Activated CD4-positive, alpha-beta memory T cell treated with anti-CD3 and anti-CD28 coated beads, Interleukin-2, amount 10 ng/mL, durations not matched to agents 7 days and 5 days (primary cell): ENCODE measurements at regions not wholly inside any gene's neighbourhood (a gene's known extent, or its start where the extent isn't known, plus 50 kb on each side); places are given as distances from the start of the nearest gene placed in this dataset.

ENCODE experiments used
- CTCF ChIA-PET: fragments of 350-600 bp; sonication (Branson Sonifier 250); formaldehyde crosslinking; loops from one replicate; lab custom pipeline; 2021; ENCODE audit warnings: antibody characterized with exemption, inconsistent platforms; lab: Charles Lee
- POLR2A ChIA-PET: fragments of 350-600 bp; sonication (Branson Sonifier 250); formaldehyde crosslinking; loops from one replicate; lab custom pipeline; 2021; ENCODE audit warnings: antibody characterized with exemption; lab: Charles Lee
- DNase-seq: peaks from one replicate; pipeline ENCODE4 v3.0.0-alpha.2; 2020
- H3K27ac Mint-ChIP-seq: one replicate; pipeline ENCODE4 v1.8.0; 2021; ENCODE audit warnings: mild to moderate bottlenecking, mixed read lengths
- H3K27me3 Mint-ChIP-seq: one replicate; pipeline ENCODE4 v1.8.0; 2021; ENCODE audit warnings: mixed read lengths
- H3K36me3 Mint-ChIP-seq: one replicate; pipeline ENCODE4 v1.8.0; 2021; ENCODE audit warnings: low read depth, mixed read lengths
- H3K4me1 Mint-ChIP-seq: one replicate; pipeline ENCODE4 v1.8.0; 2021; ENCODE audit warnings: mixed read lengths
- H3K4me3 Mint-ChIP-seq: one replicate; pipeline ENCODE4 v1.8.0; 2021; ENCODE audit warnings: mild to moderate bottlenecking, mixed read lengths
- H3K9me3 Mint-ChIP-seq: one replicate; pipeline ENCODE4 v1.8.0; 2021; ENCODE audit warnings: mixed read lengths

DNA sequence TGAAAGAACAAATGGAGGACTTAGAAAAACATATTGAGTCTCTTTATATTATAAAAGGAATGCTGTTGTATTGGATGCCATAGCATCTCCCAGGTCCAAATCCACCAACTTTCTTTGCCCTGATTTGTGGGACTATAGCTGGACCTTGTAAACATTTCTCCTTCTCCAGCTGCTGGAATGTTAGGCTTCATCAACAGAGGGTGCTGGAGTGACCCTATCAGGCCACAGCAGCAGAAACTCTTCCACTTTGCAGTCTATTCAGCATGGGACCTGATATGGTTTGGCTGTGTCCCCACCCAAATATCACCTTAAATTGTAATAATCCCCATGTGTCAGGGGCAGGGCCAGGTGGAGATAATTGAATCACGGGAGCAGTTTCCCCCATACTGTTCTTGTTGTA is 138.4 kb upstream of the ARL4C start:
- Mint-ChIP-seq H3K27ac (no peak overlapping the region), H3K36me3 (no peaks in the 10 kb centered on the region), H3K4me1 (no peaks in the 10 kb centered on the region), H3K4me3 (no peak overlapping the region), H3K27me3 (peaks cover 14% of the 10 kb centered on the region), H3K9me3 (no peaks in the 10 kb centered on the region)
- no peak for DNase-seq
- POLR2A ChIA-PET = no interaction called here
- CTCF ChIA-PET = no interaction called here

DNA sequence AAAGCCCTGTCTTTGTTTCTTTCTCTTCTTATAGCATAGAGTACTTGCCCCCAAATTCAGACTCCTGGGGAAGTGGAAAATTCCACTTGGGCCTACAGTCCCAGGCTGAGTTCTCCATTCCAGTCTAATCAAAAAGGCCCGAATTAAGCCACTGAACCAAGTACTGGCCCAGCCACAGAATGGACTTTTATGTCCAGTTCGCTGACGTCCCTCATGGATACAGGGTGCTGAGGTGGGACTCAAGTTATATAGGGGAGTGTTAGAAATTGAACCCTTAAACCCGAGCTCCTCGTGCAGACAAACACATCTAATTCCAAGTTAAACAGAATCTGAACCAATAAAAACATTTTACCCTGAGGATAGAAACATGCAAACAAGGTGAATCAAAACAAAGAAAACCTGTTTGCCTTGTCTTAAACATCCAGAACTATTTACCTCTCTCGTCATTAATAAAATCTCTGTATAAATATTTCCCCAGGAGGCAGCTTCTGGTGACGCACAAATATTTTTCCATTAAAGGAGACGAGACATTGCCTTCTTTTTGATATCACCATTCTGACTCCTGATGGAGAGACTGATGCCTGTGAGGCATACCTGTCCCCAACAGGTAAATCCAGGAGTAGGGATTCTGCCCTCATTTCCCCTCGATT is 136.8 kb upstream of the ARL4C start:
- no peak for DNase-seq
- H3K9me3 Mint-ChIP-seq = no peaks in the 10 kb centered on the region
- no peaks in the 10 kb centered on the region for H3K36me3 Mint-ChIP-seq
- ChIA-PET CTCF (interaction anchor here (0.7 kb wide), 1 partner anchor 10 kb away, joined by 6 read pairs; no protein-coding TSS in a partner anchor), POLR2A (no interaction called here)
- no peak overlapping the region for H3K27ac Mint-ChIP-seq
- no peaks in the 10 kb centered on the region for H3K4me1 Mint-ChIP-seq
- H3K27me3 Mint-ChIP-seq = peaks cover 18% of the 10 kb centered on the region
- no peak overlapping the region for H3K4me3 Mint-ChIP-seq

DNA sequence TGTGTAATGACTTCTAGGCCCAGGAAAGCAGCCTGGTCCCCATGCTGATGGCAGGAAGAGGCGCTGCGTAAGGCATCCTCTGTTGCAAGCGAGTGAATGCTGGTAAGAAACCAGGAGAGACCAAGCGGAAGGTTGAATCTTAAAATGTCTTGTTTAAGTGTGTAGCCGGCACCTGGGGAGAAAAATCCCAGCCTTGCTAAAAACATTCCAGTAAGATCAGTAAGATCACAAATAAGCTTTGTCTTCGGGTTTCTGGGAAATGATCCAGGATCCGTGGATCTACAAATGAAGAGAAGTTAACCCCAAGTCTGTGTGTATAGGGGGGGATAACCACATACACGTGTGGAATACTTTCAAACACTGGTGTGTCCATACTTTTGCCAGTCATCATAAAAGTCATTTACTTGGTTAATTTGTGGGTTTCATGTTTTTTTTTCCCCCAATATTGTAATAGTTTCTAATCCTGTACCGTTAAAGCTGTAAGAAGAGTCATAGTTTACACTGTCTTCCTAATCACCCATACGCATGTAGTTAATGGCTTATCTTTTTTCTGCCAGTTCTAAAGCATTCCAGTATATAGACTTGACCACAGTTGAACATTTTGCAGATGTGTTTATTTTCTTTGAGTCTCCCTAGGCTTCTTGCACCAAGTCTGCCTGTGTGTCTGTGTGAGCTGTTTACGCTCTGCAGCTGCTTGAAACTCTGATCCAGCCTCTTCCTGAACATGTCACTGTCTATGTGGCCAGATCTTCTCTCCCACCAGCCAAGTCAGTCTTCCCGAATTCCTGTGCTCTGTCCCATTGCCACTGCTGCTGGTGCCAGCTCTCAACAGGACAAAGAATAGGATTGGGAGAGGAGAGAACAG is 135.9 kb upstream of the ARL4C start:
- Mint-ChIP-seq H3K36me3 (no peaks in the 10 kb centered on the region), H3K27ac (no peak overlapping the region), H3K4me3 (no peak overlapping the region), H3K27me3 (peaks cover 17% of the 10 kb centered on the region), H3K4me1 (no peaks in the 10 kb centered on the region), H3K9me3 (no peaks in the 10 kb centered on the region)
- POLR2A ChIA-PET = no interaction called here
- CTCF ChIA-PET = no interaction called here
- no peak for DNase-seq

DNA sequence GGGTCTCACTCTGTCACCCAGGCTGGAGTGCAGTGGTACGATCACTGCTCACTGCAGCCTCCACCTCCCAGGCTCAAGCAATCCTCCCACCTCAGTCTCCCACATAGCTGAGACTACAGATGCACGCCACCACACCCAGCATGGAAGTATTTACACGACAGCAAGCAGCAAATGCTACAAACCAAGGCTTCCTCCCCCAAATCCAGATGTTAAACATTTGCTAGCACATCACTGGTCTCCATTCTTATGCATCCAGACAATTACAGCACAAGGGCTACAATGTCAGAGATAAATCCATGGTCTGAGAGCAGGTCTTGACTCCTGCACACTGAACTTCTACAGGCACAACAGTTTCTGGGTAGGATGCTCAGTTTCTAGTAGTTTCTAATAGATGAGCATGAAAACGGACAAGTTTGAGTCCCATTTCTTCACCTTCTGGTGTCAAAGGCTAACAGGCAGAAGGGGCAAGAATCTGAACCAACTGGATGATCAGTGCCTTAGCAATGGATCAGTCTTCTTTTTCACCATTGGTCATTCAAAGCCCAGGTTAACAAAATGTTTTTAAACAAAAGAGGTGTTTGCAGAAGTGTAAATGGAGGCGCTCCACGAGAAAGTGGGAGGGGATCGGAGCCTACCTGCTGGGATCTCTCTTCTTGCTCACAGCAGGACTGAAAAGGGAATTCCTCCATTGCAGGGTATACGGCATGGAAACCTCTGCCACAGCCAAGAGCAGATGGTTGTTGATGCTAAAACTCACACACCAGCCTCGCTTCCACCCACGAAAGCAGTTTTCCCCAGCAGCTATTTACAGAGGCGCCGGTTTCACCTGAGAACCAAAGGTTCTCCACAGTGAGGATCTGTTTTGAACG is 135.0 kb upstream of the ARL4C start:
- DNase-seq = no peak
- Mint-ChIP-seq H3K4me3 (no peak overlapping the region), H3K4me1 (no peaks in the 10 kb centered on the region), H3K27ac (no peak overlapping the region), H3K27me3 (peaks cover 17% of the 10 kb centered on the region), H3K9me3 (no peaks in the 10 kb centered on the region), H3K36me3 (no peaks in the 10 kb centered on the region)
- ChIA-PET POLR2A (no interaction called here), CTCF (no interaction called here)

DNA sequence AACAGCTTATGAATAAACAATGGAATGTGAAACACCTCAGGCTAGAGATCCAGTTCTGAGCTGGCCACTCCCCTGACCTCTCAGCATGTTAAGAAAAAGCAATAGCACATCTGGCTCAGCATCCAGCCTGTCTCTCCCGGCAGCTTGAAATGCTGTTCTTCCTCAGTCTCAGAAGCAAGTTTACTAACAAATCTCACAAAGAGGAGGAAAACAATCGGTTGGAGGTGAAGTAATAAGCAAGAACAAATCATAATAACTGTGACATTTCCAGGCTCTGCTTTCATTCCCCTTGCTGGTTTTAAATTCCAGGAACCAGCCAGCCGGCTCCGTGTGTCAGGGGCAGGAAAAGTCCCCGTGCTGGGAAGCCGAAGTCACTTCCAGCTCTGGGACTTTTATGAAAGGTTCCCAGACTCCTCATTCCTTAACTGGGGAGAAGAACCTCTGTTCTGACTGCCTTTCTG is 133.9 kb upstream of the ARL4C start:
- no peak overlapping the region for H3K4me3 Mint-ChIP-seq
- CTCF ChIA-PET = no interaction called here
- no peaks in the 10 kb centered on the region for H3K4me1 Mint-ChIP-seq
- no peak for DNase-seq
- H3K9me3 Mint-ChIP-seq = no peaks in the 10 kb centered on the region
- POLR2A ChIA-PET = no interaction called here
- no peaks in the 10 kb centered on the region for H3K36me3 Mint-ChIP-seq
- no peak overlapping the region for H3K27ac Mint-ChIP-seq
- peaks cover 20% of the 10 kb centered on the region for H3K27me3 Mint-ChIP-seq

DNA sequence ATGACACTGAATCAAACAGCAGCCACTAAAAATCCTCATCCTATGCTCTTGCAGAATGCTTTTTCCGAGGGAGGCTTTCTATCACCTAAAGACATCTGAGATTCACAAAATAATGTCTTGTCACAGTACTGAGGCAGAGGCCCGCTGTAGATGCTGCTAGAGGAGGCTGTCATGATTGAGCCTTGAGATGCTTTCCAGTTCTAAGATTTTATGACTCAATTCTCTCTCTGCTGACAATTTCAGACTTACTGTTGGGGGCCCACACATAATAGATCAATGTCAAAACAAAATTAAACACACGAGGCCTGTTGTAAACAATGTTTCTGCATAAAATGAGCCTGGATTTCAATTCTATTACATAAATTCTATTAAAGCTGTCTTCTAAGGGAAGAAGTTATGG is 132.7 kb upstream of the ARL4C start:
- DNase-seq = no peak
- Mint-ChIP-seq H3K4me1 (no peaks in the 10 kb centered on the region), H3K27me3 (peaks cover 20% of the 10 kb centered on the region), H3K36me3 (no peaks in the 10 kb centered on the region), H3K4me3 (no peak overlapping the region), H3K27ac (no peak overlapping the region), H3K9me3 (no peaks in the 10 kb centered on the region)
- ChIA-PET POLR2A (no interaction called here), CTCF (no interaction called here)

DNA sequence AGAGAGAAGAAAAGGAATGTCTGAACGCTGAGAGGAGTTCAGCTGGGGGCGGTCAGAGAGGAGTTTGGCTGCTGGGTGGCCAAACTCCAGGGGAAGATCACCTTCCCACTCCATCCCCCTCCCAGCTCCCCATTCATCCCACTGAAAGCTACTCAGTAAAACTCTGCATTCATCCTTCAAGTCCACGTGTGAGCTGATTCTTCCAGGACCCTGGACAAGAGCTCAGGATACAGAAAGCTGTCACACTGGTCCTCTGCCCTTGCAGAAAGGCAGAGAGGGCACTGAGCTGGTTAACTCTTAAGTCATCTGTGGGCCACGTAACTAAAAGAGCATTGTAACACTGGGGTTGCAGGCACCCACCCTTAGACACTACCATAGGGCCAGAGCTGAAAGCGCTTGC is 132.1 kb upstream of the ARL4C start:
- no peak overlapping the region for H3K27ac Mint-ChIP-seq
- no peak overlapping the region for H3K4me3 Mint-ChIP-seq
- no peaks in the 10 kb centered on the region for H3K9me3 Mint-ChIP-seq
- DNase-seq = no peak
- H3K4me1 Mint-ChIP-seq = no peaks in the 10 kb centered on the region
- peaks cover 20% of the 10 kb centered on the region for H3K27me3 Mint-ChIP-seq
- ChIA-PET POLR2A (no interaction called here), CTCF (no interaction called here)
- no peaks in the 10 kb centered on the region for H3K36me3 Mint-ChIP-seq

DNA sequence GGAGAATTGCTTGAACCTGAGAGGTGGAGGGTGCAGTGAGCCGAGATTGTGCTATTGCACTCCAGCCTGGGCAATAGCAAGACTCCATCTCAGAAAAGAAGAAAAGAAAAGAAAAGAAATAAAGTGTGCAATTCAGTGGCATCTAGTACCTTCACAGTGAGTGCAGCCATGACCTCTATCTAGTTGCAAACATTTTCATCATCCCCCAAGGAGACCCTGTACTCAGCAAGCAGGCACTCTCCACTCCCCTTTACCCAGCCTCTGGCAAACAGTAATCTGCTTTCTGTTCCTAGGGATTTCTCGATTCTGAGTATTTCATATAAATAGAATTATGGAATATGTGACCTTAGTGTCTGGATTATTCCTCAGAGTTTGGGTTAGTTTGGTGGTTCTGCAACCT is 130.4 kb upstream of the ARL4C start:
- POLR2A ChIA-PET = no interaction called here
- DNase-seq = no peak
- CTCF ChIA-PET = no interaction called here
- Mint-ChIP-seq H3K27ac (no peak overlapping the region), H3K4me3 (no peak overlapping the region), H3K4me1 (no peaks in the 10 kb centered on the region), H3K36me3 (no peaks in the 10 kb centered on the region), H3K27me3 (peaks cover 17% of the 10 kb centered on the region), H3K9me3 (no peaks in the 10 kb centered on the region)

DNA sequence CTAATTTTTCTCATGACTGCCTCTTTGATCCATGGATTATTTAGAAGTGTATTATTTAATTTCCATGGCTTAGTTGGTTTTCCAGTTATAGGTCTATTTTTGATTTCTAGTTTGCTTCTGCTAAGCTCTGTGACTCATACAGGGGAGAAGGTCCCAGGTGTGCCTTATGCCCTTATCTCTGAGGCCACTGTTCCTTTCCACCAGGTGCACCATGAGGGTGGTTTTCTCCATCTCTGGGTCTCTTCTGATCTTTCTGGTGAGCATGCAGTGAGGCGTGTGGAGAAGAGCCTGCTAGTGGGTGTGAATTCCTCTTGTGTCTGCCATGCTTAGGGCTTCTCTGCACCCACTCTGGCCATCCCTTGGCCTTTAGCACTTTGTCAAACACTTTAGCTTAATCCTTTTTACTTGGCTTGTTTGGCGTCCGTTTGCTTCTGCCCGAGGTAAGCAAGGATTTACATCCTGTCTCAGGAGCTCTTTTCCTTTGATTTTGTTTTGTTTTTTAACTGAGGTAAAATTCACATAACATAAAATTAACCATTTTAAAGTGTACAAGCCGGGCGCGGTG is 129.8 kb upstream of the ARL4C start:
- peaks cover 14% of the 10 kb centered on the region for H3K27me3 Mint-ChIP-seq

DNA sequence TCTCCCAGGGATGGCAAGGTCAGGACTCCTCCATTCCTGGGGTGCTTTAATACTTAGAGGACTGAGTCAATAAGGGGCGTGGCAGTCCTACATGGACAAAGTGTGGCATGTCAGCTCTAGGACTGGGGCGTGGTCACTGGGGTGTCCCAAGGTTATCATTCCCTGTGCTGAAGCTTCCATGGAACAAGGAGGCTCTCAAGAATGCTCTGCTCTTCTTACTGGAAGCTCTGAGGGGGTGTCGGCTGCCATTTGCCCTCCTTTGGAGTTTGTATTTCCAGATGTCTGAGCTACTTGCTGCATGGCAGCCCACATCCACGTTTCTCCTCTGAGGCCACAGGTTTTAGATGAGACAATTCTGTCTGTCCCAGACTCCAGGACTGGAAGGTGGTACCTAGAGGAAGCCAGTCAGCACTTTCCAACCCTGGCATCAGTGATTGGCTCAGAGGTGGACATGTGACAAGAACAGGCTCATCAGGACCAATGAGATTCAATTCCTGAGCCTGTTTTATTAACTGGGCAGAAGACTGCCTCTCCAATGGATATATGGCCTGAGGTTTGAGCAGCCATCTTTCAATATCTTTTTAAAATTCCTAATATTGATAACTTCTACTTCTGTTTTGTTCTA is 128.9 kb upstream of the ARL4C start:
- H3K27ac Mint-ChIP-seq = no peak overlapping the region
- no peaks in the 10 kb centered on the region for H3K4me1 Mint-ChIP-seq
- peaks cover 12% of the 10 kb centered on the region for H3K27me3 Mint-ChIP-seq
- ChIA-PET CTCF (interaction anchor here (1.0 to 1.4 kb wide), 3 partner anchors 14 to 511 kb away, joined by 3 read pairs; no protein-coding TSS in a partner anchor), POLR2A (interaction anchor here (0.7 kb wide), 1 partner anchor 39 kb away, joined by 3 read pairs; no protein-coding TSS in a partner anchor)
- DNase-seq = no peak
- H3K36me3 Mint-ChIP-seq = no peaks in the 10 kb centered on the region
- no peak overlapping the region for H3K4me3 Mint-ChIP-seq
- no peaks in the 10 kb centered on the region for H3K9me3 Mint-ChIP-seq

More for the DNA sequence above, 129.8 kb upstream of the ARL4C start:
- no peaks in the 10 kb centered on the region for H3K4me1 Mint-ChIP-seq
- H3K27ac Mint-ChIP-seq = no peak overlapping the region
- ChIA-PET CTCF (interaction anchor here (1.0 kb wide), 1 partner anchor 15 kb away, joined by 3 read pairs; no protein-coding TSS in a partner anchor), POLR2A (no interaction called here)
- DNase-seq = no peak
- H3K4me3 Mint-ChIP-seq = no peak overlapping the region
- H3K9me3 Mint-ChIP-seq = no peaks in the 10 kb centered on the region
- no peaks in the 10 kb centered on the region for H3K36me3 Mint-ChIP-seq

DNA sequence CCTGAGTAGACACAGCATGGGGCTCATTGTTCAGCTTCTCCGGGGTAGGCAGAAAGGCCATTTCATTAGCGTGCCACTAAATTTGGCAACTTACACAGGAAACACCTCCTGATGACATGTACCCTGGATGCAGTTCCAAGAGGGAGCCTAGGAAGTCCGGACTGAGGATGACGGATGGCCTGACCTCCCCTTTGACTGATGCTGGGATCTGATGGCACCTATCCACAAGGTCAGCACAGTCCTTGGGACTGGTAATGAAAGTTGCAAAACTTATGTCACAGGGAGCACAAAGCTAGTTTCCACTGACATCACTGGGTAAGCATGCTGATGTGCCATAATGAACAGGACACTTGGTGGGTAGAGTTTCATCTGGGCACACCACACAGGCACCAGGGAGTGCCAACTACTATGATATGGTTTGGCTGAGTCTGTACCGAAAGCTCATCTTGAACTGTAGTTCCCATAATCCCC is 126.7 kb upstream of the ARL4C start:
- Mint-ChIP-seq H3K4me3 (no peak overlapping the region), H3K27ac (no peak overlapping the region), H3K4me1 (peaks cover 5% of the 10 kb centered on the region), H3K9me3 (no peaks in the 10 kb centered on the region), H3K36me3 (no peaks in the 10 kb centered on the region), H3K27me3 (peaks cover 5% of the 10 kb centered on the region)
- DNase-seq = no peak
- ChIA-PET CTCF (no interaction called here), POLR2A (no interaction called here)

DNA sequence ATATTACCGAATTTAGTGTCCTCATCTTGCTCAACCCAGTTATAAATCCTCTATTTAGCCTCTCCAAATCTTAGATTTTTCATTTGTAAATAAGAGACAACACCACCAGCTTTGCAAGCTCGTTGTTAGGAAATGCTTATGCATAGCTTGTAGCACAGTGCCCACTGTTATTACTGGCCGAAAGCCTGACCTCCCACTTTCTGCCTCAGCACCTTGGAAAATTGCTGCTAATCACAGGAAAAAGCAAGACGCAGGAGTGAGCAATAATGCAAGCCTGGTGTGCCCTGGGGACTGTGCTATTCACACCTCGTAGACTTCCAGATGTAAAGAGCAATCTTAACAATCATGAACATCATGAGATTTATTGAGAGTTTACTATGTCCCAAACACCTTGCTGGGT is 124.2 kb upstream of the ARL4C start:
- ChIA-PET POLR2A (no interaction called here), CTCF (no interaction called here)
- H3K4me1 Mint-ChIP-seq = peaks cover 5% of the 10 kb centered on the region
- no peaks in the 10 kb centered on the region for H3K9me3 Mint-ChIP-seq
- H3K27me3 Mint-ChIP-seq = peaks cover 2% of the 10 kb centered on the region
- no peak for DNase-seq
- no peaks in the 10 kb centered on the region for H3K36me3 Mint-ChIP-seq
- H3K4me3 Mint-ChIP-seq = no peak overlapping the region
- no peak overlapping the region for H3K27ac Mint-ChIP-seq
